ENCODE measurements at regions not wholly inside any gene's neighbourhood (a gene's known extent, or its start where the extent isn't known, plus 50 kb on each side); places are given as distances from the start of the nearest gene placed in this dataset.

DNA sequence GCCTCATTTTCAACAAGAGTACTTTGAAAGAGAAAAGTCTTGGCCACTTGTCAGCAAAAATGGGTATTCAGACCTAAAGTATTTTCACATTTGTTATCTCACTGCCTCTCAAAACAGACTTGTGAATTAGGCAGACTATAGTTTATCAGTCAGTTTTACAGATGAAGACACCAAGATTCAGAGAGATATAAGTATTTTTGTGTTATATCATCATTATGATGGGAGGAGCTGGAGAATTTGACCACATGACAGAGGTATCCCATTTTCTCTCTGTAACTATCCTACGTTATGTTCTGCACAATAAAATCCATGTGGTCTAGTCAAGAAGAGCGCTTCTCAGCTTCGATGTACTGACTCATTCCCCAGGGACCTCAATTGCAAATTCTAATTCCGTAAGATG, 213.7 kb downstream of the MYCN start:
- no peak overlapping the region for H3K27ac ChIP-seq (ENCODE audit: low read depth, low read length)
- H4K91ac ChIP-seq (replicated peaks; ENCODE audit: insufficient read length, low read length), result no peak overlapping the region
- H3K9ac ChIP-seq (replicated peaks in 1 of 4; ENCODE audit: extremely low read depth in 1 of 4, low read depth in 3 of 4, low read length in 3 of 4), result no peak overlapping the region
- no peak overlapping the region for H4K8ac ChIP-seq (ENCODE audit: extremely low read depth, insufficient read depth, low read length)
- no peak overlapping the region for H2BK15ac ChIP-seq (ENCODE audit: low read length)
- H3K23ac ChIP-seq (ENCODE audit: insufficient read length), result no peak overlapping the region
- no peak overlapping the region for H2BK20ac ChIP-seq (ENCODE audit: low read length)
- H3K4me2 ChIP-seq (ENCODE audit: insufficient read depth in 1 of 2, low read depth in 2 of 2, low read length in 2 of 2), result no peak overlapping the region
- no peak overlapping the region for H2AFZ ChIP-seq (ENCODE audit: low read length)
- no peak overlapping the region for H3K18ac ChIP-seq (ENCODE audit: extremely low read depth, low read length)
- H3K14ac ChIP-seq (ENCODE audit: insufficient read length), result no peak overlapping the region
- H2AK5ac ChIP-seq (ENCODE audit: low read depth, low read length), result no peak overlapping the region
- H3K4me3 ChIP-seq (ENCODE audit: extremely low read depth in 1 of 4, insufficient read depth in 2 of 4, low read depth in 3 of 4, low read length in 4 of 4), result no peak overlapping the region
- FAIRE-seq, result no peak
- H3K9me3 ChIP-seq (ENCODE audit: insufficient read depth in 2 of 2, low read depth in 1 of 2, low read length in 1 of 2), result no peaks in the 10 kb centered on the region
- 93% methylated on average over 4 of the region's 4 CpGs; no CpG with 5 or more reads in 1 of the 2 experiments for WGBS, 2 experiments (ENCODE audit: extremely low coverage in 1 of 2, insufficient coverage in 1 of 2, insufficient read length in 1 of 2, insufficient replicate concordance in 2 of 2, low coverage in 1 of 2, low lambda C conversion rate in 2 of 2, missing lambda C conversion rate in 1 of 2)
- no peaks in the 10 kb centered on the region for H4K20me1 ChIP-seq (replicated peaks in 1 of 2; ENCODE audit: control insufficient read depth in 1 of 2, insufficient read depth in 2 of 2, low read length in 2 of 2)
- no peaks in the 10 kb centered on the region for H3K36me3 ChIP-seq (ENCODE audit: control insufficient read depth in 2 of 4, insufficient read depth in 4 of 4, low read length in 3 of 4)
- no peak for DNase-seq (ENCODE audit: low read depth in 1 of 2, low spot score in 2 of 2)
- H3K79me2 ChIP-seq (ENCODE audit: control insufficient read depth in 1 of 2, insufficient read depth in 2 of 2, low read length in 2 of 2), result no peaks in the 10 kb centered on the region
- no peak overlapping the region for H2BK120ac ChIP-seq (replicated peaks; ENCODE audit: low read depth, low read length)
- POLR2A ChIA-PET (ENCODE audit: partially characterized antibody), result no interaction called here
- H3K4me1 ChIP-seq (replicated peaks in 1 of 4; ENCODE audit: control insufficient read depth in 3 of 4, insufficient read depth in 4 of 4, low read length in 3 of 4), result no peaks in the 10 kb centered on the region
- H2BK5ac ChIP-seq (ENCODE audit: low read depth, low read length), result no peak overlapping the region
- H2BK12ac ChIP-seq (ENCODE audit: low read depth, low read length), result no peak overlapping the region
- no peaks in the 10 kb centered on the region for H3K79me1 ChIP-seq (ENCODE audit: low read depth, low read length)
- CTCF ChIA-PET (ENCODE audit: partially characterized antibody), result interaction anchor here (2.6 kb wide), 1 partner anchor 214 kb away, joined by 7 read pairs; the partner anchor contains the start of gene MYCN
- no peak overlapping the region for H3K4ac ChIP-seq (replicated peaks; ENCODE audit: insufficient read length, low read depth, low read length)
- H4K5ac ChIP-seq (ENCODE audit: insufficient read length, low read depth, low read length), result no peak overlapping the region
- no peak overlapping the region for H3K56ac ChIP-seq (replicated peaks; ENCODE audit: insufficient read length, low read depth, low read length)
- H3K23me2 ChIP-seq (ENCODE audit: low read depth, low read length), result no peaks in the 10 kb centered on the region
- H3K27me3 ChIP-seq (replicated peaks in 1 of 4; ENCODE audit: control insufficient read depth in 3 of 4, extremely low read depth in 1 of 4, insufficient read depth in 3 of 4, low read length in 3 of 4), result no peaks in the 10 kb centered on the region
- TF ChIP-seq CBX8 (IDR thresholded peaks at IDR 0.05; ENCODE audit: borderline replicate concordance, low read depth, low read length), result no peak
- no peak for TF ChIP-seq RXRA (IDR thresholded peaks at IDR 0.05; ENCODE audit: insufficient read depth, low read depth, low read length)

Data from H1 (cell line).